ENCODE measurements at regions not wholly inside any gene's neighbourhood (a gene's known extent, or its start where the extent isn't known, plus 50 kb on each side); places are given as distances from the start of the nearest gene placed in this dataset.

GRCh38 chr9:118938581-118938980 lies 430.7 kb downstream of the BRINP1 start:
- Histone ChIP-seq H3K4me3 (no peak overlapping the region), H3K9me3 (no peaks in the 10 kb centered on the region), H3K36me3 (no peaks in the 10 kb centered on the region), H3K4me1 (no peaks in the 10 kb centered on the region), H3K27me3 (no peaks in the 10 kb centered on the region), H3K27ac (no peak overlapping the region)
- no peak for DNase-seq
- TF ChIP-seq POLR2A (IDR thresholded peaks at IDR 0.05) (no peak), CTCF (IDR thresholded peaks at IDR 0.05) (no peak)
- intact Hi-C loops (cut with DNase I; ENCODE audit: low total_unique reads), result no loop called here

- TF ChIP-seq POLR2A (IDR thresholded peaks at IDR 0.05) (no peak), CTCF (IDR thresholded peaks at IDR 0.05) (no peak)
- H3K9me3 ChIP-seq, result no peaks in the 10 kb centered on the region
- H3K4me3 ChIP-seq, result no peak overlapping the region
- intact Hi-C loops (cut with DNase I; ENCODE audit: low total_unique reads), result no loop called here
- H3K27me3 ChIP-seq, result no peaks in the 10 kb centered on the region
- no peaks in the 10 kb centered on the region for H3K4me1 ChIP-seq
- DNase-seq, result no peak
- no peaks in the 10 kb centered on the region for H3K36me3 ChIP-seq
- no peak overlapping the region for H3K27ac ChIP-seq
Measured at GRCh38 chr9:118940473-118940872, 428.8 kb downstream of the BRINP1 start.

- H3K27me3 ChIP-seq, result no peaks in the 10 kb centered on the region
- no peak for DNase-seq
- H3K36me3 ChIP-seq, result no peaks in the 10 kb centered on the region
- H3K4me3 ChIP-seq, result no peak overlapping the region
- no peak overlapping the region for H3K27ac ChIP-seq
- H3K4me1 ChIP-seq, result no peaks in the 10 kb centered on the region
- intact Hi-C loops (cut with DNase I; ENCODE audit: low total_unique reads), result no loop called here
- no peaks in the 10 kb centered on the region for H3K9me3 ChIP-seq
- TF ChIP-seq CTCF (IDR thresholded peaks at IDR 0.05) (no peak), POLR2A (IDR thresholded peaks at IDR 0.05) (no peak)
Measured at GRCh38 chr9:118946669-118947068, 422.6 kb downstream of the BRINP1 start.

GRCh38 chr9:118954857-118955256 lies 414.4 kb downstream of the BRINP1 start:
- H3K4me1 ChIP-seq, result no peaks in the 10 kb centered on the region

GRCh38 chr9:118957585-118957984 lies 411.6 kb downstream of the BRINP1 start:
- H3K4me3 ChIP-seq, result no peak overlapping the region
- H3K9me3 ChIP-seq, result no peaks in the 10 kb centered on the region
- TF ChIP-seq POLR2A (IDR thresholded peaks at IDR 0.05) (no peak), CTCF (IDR thresholded peaks at IDR 0.05) (no peak)
- H3K36me3 ChIP-seq, result no peaks in the 10 kb centered on the region
- no peak for DNase-seq
- H3K27ac ChIP-seq, result no peak overlapping the region
- H3K4me1 ChIP-seq, result no peaks in the 10 kb centered on the region
- intact Hi-C loops (cut with DNase I; ENCODE audit: low total_unique reads), result no loop called here
- no peaks in the 10 kb centered on the region for H3K27me3 ChIP-seq

More at GRCh38 chr9:118954857-118955256, 414.4 kb downstream of the BRINP1 start:
- H3K9me3 ChIP-seq, result no peaks in the 10 kb centered on the region
- no peaks in the 10 kb centered on the region for H3K36me3 ChIP-seq
- no peak for DNase-seq
- no peak overlapping the region for H3K4me3 ChIP-seq
- no peak overlapping the region for H3K27ac ChIP-seq
- H3K27me3 ChIP-seq, result no peaks in the 10 kb centered on the region
- no peak for TF ChIP-seq CTCF (IDR thresholded peaks at IDR 0.05)
- no peak for TF ChIP-seq POLR2A (IDR thresholded peaks at IDR 0.05)
- intact Hi-C loops (cut with DNase I; ENCODE audit: low total_unique reads), result no loop called here
